Kidney epithelial cell (primary cell): ENCODE measurements at regions not wholly inside any gene's neighbourhood (a gene's known extent, or its start where the extent isn't known, plus 50 kb on each side); places are given as distances from the start of the nearest gene placed in this dataset.

Source experiments
- DNase-seq: peaks from one replicate; pipeline ENCODE4 v3.0.0-alpha.2; 2010; ENCODE audit warnings: low read depth
- H3K27me3 ChIP-seq: 2 replicates; pipeline ENCODE4 v1.6.0; 2011; ENCODE audit warnings: low read length; ENCODE audit not compliant: control insufficient read depth, insufficient read depth
- H3K36me3 ChIP-seq: 2 replicates; pipeline ENCODE4 v1.5.1; 2011; ENCODE audit warnings: low read length; ENCODE audit not compliant: control insufficient read depth, insufficient read depth
- H3K4me3 ChIP-seq: 2 replicates; pipeline ENCODE4 v1.5.1; 2011; ENCODE audit warnings: low read depth, mild to moderate bottlenecking, control low read depth, low read length
- CTCF ChIP-seq: IDR thresholded peaks from 2 replicates; pipeline ENCODE4 v1.5.1; 2011; ENCODE audit warnings: mild to moderate bottlenecking, moderate library complexity, low read length, control low read depth, inconsistent platforms; ENCODE audit not compliant: insufficient read depth, poor library complexity, severe bottlenecking

- H3K27me3 ChIP-seq = no peaks in the 10 kb centered on the region
- no peaks in the 10 kb centered on the region for H3K36me3 ChIP-seq
- DNase-seq = no peak
- TF ChIP-seq CTCF = no peak
- H3K4me3 ChIP-seq = no peak overlapping the region
These were observed 123.7 kb downstream of the TOMM20 start for GRCh38 chr1:235004840-235005391.

GRCh38 chr1:235004276-235004675 is 124.4 kb downstream of the TOMM20 start:
- Histone ChIP-seq H3K36me3 (no peaks in the 10 kb centered on the region), H3K4me3 (no peak overlapping the region), H3K27me3 (no peaks in the 10 kb centered on the region)
- DNase-seq = no peak
- TF ChIP-seq CTCF = no peak

- Histone ChIP-seq H3K4me3 (no peak overlapping the region), H3K36me3 (no peaks in the 10 kb centered on the region), H3K27me3 (no peaks in the 10 kb centered on the region)
- no peak for TF ChIP-seq CTCF
- DNase-seq = no peak
These were observed 125.8 kb downstream of the TOMM20 start for GRCh38 chr1:235002706-235003300.

GRCh38 chr1:234999513-234999940 is 129.1 kb downstream of the TOMM20 start:
- H3K4me3 ChIP-seq = no peak overlapping the region
- H3K27me3 ChIP-seq = no peaks in the 10 kb centered on the region
- DNase-seq = no peak
- TF ChIP-seq CTCF = no peak
- no peaks in the 10 kb centered on the region for H3K36me3 ChIP-seq

GRCh38 chr1:234997896-234998741 is 130.5 kb downstream of the TOMM20 start:
- Histone ChIP-seq H3K4me3 (no peak overlapping the region), H3K27me3 (no peaks in the 10 kb centered on the region), H3K36me3 (no peaks in the 10 kb centered on the region)
- TF ChIP-seq CTCF = no peak
- DNase-seq = peak; percentile 84
